Heart left ventricle (tissue), 16 donors: ENCODE measurements at regions not wholly inside any gene's neighbourhood (a gene's known extent, or its start where the extent isn't known, plus 50 kb on each side); places are given as distances from the start of the nearest gene placed in this dataset.

ENCODE experiments used
- ATAC-seq, 4 donors: fragments of 200-7000 bp; cut with Tn5 transposase; one replicate each; pipeline ENCODE4 v1.9.1; 2020 to 2022; ENCODE audit warnings: moderate library complexity in 4 of 4, mild to moderate bottlenecking in 3 of 4, moderate number of reproducible peaks in 1 of 4
- DNase-seq, 5 donors: peaks; one replicate each; pipeline ENCODE4 v3.0.0-alpha.2; 2020
- H3K27ac ChIP-seq, 12 donors: fragments of 200-600 bp; sonication (generic) in 4 of 12; one replicate each; pipeline versions ENCODE4 v1.5.0 to v1.8.0; 2016 to 2022; ENCODE audit warnings: mild to moderate bottlenecking in 2 of 12
- H3K27me3 ChIP-seq, 9 donors: fragments of 200-600 bp; sonication (generic) in 2 of 9; one replicate each; pipeline versions ENCODE4 v1.5.1 to v1.8.0; 2016 to 2022; ENCODE audit warnings: mild to moderate bottlenecking in 3 of 9
- H3K36me3 ChIP-seq, 9 donors: fragments of 200-600 bp; sonication (generic) in 2 of 9; one replicate each; pipeline versions ENCODE4 v1.5.0 to v1.8.0; 2018 to 2022; ENCODE audit warnings: mild to moderate bottlenecking in 2 of 9
- H3K4me1 ChIP-seq, 12 donors: fragments of 200-600 bp; sonication (generic) in 4 of 12; one replicate each; pipeline versions ENCODE4 v1.5.0 to v1.8.0; 2016 to 2022; ENCODE audit warnings: mild to moderate bottlenecking in 3 of 12
- H3K4me3 ChIP-seq, 12 donors: fragments of 200-600 bp; sonication (generic) in 4 of 12; one replicate each; pipeline versions ENCODE4 v1.5.0 to v1.8.0; 2017 to 2022; ENCODE audit warnings: mild to moderate bottlenecking in 9 of 12, moderate library complexity in 4 of 12
- H3K9me3 ChIP-seq, 12 donors: fragments of 200-600 bp; sonication (generic) in 4 of 12; one replicate each; pipeline versions ENCODE4 v1.5.0 to v1.8.0; 2016 to 2022; ENCODE audit warnings: mild to moderate bottlenecking in 1 of 12
- CTCF ChIP-seq, 12 donors: fragments of 200-600 bp; sonication (generic) in 4 of 12; IDR thresholded peaks; one replicate each; pipeline versions ENCODE4 v1.5.0 to v1.8.0; 2018 to 2022; ENCODE audit warnings: antibody characterized with exemption in 12 of 12, mild to moderate bottlenecking in 5 of 12
- POLR2A ChIP-seq, 2 donors: fragments of 450-650 bp; IDR thresholded peaks; one replicate each; pipeline ENCODE4 v1.6.1; 2017; ENCODE audit warnings: antibody characterized with exemption in 2 of 2, mild to moderate bottlenecking in 2 of 2, moderate library complexity in 2 of 2
- WGBS, 4 donors: extraction: QIAGEN DNeasy Blood & Tissue Kit in 2 of 4; methylation state at CpG; one replicate each; pipeline versions ENCODE4 v1.1.5 to v1.1.7; 2013 to 2018; 5-methylcytosine and 5-hydroxymethylcytosine counted together
- intact Hi-C, 10 donors: fragments of 100-400 bp; cut with DNase I; formaldehyde crosslinking; loops; one replicate each; pipeline versions ENCODE4 v1.11.1 to v1.14.2; 2022
- donor health status: ischemic (EF 13 %, LVEDD 7.1; RV severe dilation, severe dysfunction).
- donor health status: healthy with polysubstance abuse.
- donor health status: DM: no; HTN: yes; CAD: no.
- donor health status: DM: no; HTN: no; CAD: no.
- donor health status: ischemic (EF 25% LVEDD 6.9; RV normal size, moderate dysfunction).
- donor health status: ischemic (EF 25% LVEDD 5.7; RV mildly dilated, moderate dysfunction).
- donor health status: healthy.
- donor health status: DM: yes; HTN: yes; CAD: no.
- donor health status: ischemic (EF 35%, LVEDD 5.7; RV mildly dilated, moderate dysfunction).
- donor health status: nonischemic (EF 11% LVEDD 7.7; RV severe dilation, severe dysfunction).
- donor health status: DM: yes; HTN: yes; CAD: no.
- donor health status: PGD.
- donor health status: ischemic (EF 29% LVEDD 5.4; RV normal size, mild dysfunction).
- donor health status: nonischemic (EF 23%, LVEDD 6.1; RV moderate dilation, normal function).

- TF ChIP-seq POLR2A (IDR thresholded peaks at IDR 0.05) (no peak), CTCF (IDR thresholded peaks at IDR 0.05) (no peak)
- intact Hi-C loops = no loop called here
- ATAC-seq (no peak), DNase-seq (no peak)
- Histone ChIP-seq H3K9me3 (no peaks in the 10 kb centered on the region), H3K36me3 (no peaks in the 10 kb centered on the region), H3K4me1 (peaks cover 0 to 5% (median 0%) of the 10 kb centered on the region in 12 donors), H3K4me3 (no peak overlapping the region), H3K27ac (no peak overlapping the region), H3K27me3 (no peaks in the 10 kb centered on the region)
- 61 to 72% (median 67%) methylated on average over 5 of the region's 5 CpGs for WGBS, 4 donors
Observed at GRCh38 chr2:107062599-107063220, 176.7 kb upstream of the ST6GAL2 start.

- TF ChIP-seq POLR2A (IDR thresholded peaks at IDR 0.05) (no peak), CTCF (IDR thresholded peaks at IDR 0.05) (no peak)
- Histone ChIP-seq H3K4me1 (peaks cover 0 to 5% (median 0%) of the 10 kb centered on the region in 12 donors), H3K9me3 (no peaks in the 10 kb centered on the region), H3K27ac (no peak overlapping the region), H3K27me3 (no peaks in the 10 kb centered on the region), H3K36me3 (no peaks in the 10 kb centered on the region), H3K4me3 (no peak overlapping the region)
- intact Hi-C loops = no loop called here
- ATAC-seq (no peak), DNase-seq (no peak)
- 89 to 92% (median 91%) methylated on average over 3 of the region's 3 CpGs for WGBS, 4 donors
Observed at GRCh38 chr2:107063228-107063627, 177.3 kb upstream of the ST6GAL2 start.

- no peaks in the 10 kb centered on the region for H3K36me3 ChIP-seq
- peaks cover 0 to 5% (median 0%) of the 10 kb centered on the region in 12 donors for H3K4me1 ChIP-seq
- no peak overlapping the region for H3K4me3 ChIP-seq
- no peak overlapping the region for H3K27ac ChIP-seq
- no peaks in the 10 kb centered on the region for H3K9me3 ChIP-seq
- TF ChIP-seq POLR2A (IDR thresholded peaks at IDR 0.05) (no peak), CTCF (IDR thresholded peaks at IDR 0.05) (no peak)
- intact Hi-C loops = no loop called here
- ATAC-seq (no peak), DNase-seq (no peak)
- 79 to 83% (median 81%) methylated on average over 6 of the region's 6 CpGs for WGBS, 4 donors
- H3K27me3 ChIP-seq = no peaks in the 10 kb centered on the region
Observed at GRCh38 chr2:107064750-107065149, 178.8 kb upstream of the ST6GAL2 start.

- H3K27ac ChIP-seq = no peak overlapping the region
- no peaks in the 10 kb centered on the region for H3K9me3 ChIP-seq
- DNase-seq (no peak), ATAC-seq (no peak)
- no peaks in the 10 kb centered on the region for H3K36me3 ChIP-seq
- no peaks in the 10 kb centered on the region for H3K27me3 ChIP-seq
- 80 to 86% (median 85%) methylated on average over 11 of the region's 11 CpGs for WGBS, 4 donors
- H3K4me1 ChIP-seq = no peaks in the 10 kb centered on the region
- intact Hi-C loops = no loop called here
- no peak overlapping the region for H3K4me3 ChIP-seq
- TF ChIP-seq CTCF (IDR thresholded peaks at IDR 0.05) (no peak), POLR2A (IDR thresholded peaks at IDR 0.05) (no peak)
Observed at GRCh38 chr2:107068069-107068916, 182.3 kb upstream of the ST6GAL2 start.
